Prostate gland (tissue), 2 donors: ENCODE measurements at regions not wholly inside any gene's neighbourhood (a gene's known extent, or its start where the extent isn't known, plus 50 kb on each side); places are given as distances from the start of the nearest gene placed in this dataset.

Source experiments
- POLR2A ChIP-seq: fragments of 450-650 bp; IDR thresholded peaks from one replicate; pipeline ENCODE4 v1.6.1; 2016; ENCODE audit warnings: antibody characterized with exemption, mild to moderate bottlenecking
- POLR2AphosphoS5 ChIP-seq: sonication (generic); formaldehyde crosslinking; IDR thresholded peaks from one replicate; pipeline ENCODE4 v1.6.1; 2017; ENCODE audit warnings: antibody characterized with exemption
- TF ChIP-seq, protein P1 (sequence below), 4 experiments: fragments of 200-600 bp in 2 of 4; fragments of 450-650 bp in 2 of 4; sonication (generic) in 2 of 4; IDR thresholded peaks; 1 replicate in 3 of 4; 2 replicates in 1 of 4; pipeline ENCODE4 v1.5.1; 2016 to 2019; ENCODE audit warnings: antibody characterized with exemption in 4 of 4, mild to moderate bottlenecking in 2 of 4, moderate library complexity in 2 of 4

DNA sequence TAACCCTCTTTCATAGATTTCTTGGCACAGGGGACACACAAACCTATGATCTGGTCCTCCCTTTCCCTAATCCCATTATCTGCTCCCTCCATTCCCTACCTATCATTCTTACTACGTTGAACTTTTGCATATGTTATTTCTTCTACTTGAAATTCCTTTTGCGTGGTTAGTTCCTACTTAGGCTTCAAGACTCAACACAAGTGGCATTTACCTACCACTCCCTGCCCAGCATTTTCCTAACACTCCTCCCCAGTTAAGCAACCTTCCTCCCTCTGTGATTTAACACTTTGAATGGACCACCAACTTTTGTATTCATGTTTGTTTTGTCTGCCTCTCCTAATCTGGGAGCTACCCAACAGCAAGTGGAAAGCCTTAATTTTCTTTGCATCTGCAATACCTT, 1113.7 kb downstream of the STIM2 start:
- TF ChIP-seq, protein P1, sequence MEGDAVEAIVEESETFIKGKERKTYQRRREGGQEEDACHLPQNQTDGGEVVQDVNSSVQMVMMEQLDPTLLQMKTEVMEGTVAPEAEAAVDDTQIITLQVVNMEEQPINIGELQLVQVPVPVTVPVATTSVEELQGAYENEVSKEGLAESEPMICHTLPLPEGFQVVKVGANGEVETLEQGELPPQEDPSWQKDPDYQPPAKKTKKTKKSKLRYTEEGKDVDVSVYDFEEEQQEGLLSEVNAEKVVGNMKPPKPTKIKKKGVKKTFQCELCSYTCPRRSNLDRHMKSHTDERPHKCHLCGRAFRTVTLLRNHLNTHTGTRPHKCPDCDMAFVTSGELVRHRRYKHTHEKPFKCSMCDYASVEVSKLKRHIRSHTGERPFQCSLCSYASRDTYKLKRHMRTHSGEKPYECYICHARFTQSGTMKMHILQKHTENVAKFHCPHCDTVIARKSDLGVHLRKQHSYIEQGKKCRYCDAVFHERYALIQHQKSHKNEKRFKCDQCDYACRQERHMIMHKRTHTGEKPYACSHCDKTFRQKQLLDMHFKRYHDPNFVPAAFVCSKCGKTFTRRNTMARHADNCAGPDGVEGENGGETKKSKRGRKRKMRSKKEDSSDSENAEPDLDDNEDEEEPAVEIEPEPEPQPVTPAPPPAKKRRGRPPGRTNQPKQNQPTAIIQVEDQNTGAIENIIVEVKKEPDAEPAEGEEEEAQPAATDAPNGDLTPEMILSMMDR (IDR thresholded peaks at IDR 0.05): no peak
- TF ChIP-seq POLR2AphosphoS5: no peak
- TF ChIP-seq POLR2A: no peak
